HUDEP-2 (cell line): ENCODE measurements at regions not wholly inside any gene's neighbourhood (a gene's known extent, or its start where the extent isn't known, plus 50 kb on each side); places are given as distances from the start of the nearest gene placed in this dataset.
A peak's percentile ranks its signal among the peaks of the same experiment; 100 is the strongest.

Experiments used
- DNase-seq, 76 experiments: peaks; one replicate each; lab custom pipeline; 2025; ENCODE audit not compliant: unreplicated experiment in 76 of 76; lab: John Stamatoyannopoulos, UW

- DNase-seq, result no peak
Measured at GRCh38 chr4:110949542-110949941, 326.7 kb upstream of the PITX2 start.

GRCh38 chr4:110950731-110951130 lies 327.9 kb upstream of the PITX2 start:
- DNase-seq, result no peak

GRCh38 chr4:110953191-110953590 lies 330.3 kb upstream of the PITX2 start:
- no peak for DNase-seq

GRCh38 chr4:110953898-110954297 lies 331.0 kb upstream of the PITX2 start:
- no peak for DNase-seq

- no peak for DNase-seq
Measured at GRCh38 chr4:110955748-110956147, 332.9 kb upstream of the PITX2 start.

- DNase-seq, result peak in 1 of 76 experiments; percentile 5
Measured at GRCh38 chr4:110959041-110959643, 336.3 kb upstream of the PITX2 start.

- DNase-seq, result no peak
Measured at GRCh38 chr4:110961066-110961465, 338.2 kb upstream of the PITX2 start.

- no peak for DNase-seq
Measured at GRCh38 chr4:110962616-110963015, 339.7 kb upstream of the PITX2 start.

GRCh38 chr4:110963662-110964280 lies 340.9 kb upstream of the PITX2 start:
- no peak for DNase-seq

- DNase-seq, result no peak
Measured at GRCh38 chr4:110967936-110968335, 345.1 kb upstream of the PITX2 start.

GRCh38 chr4:110970642-110971041 lies 347.8 kb upstream of the PITX2 start:
- DNase-seq, result peak in 58 of 76 experiments; percentile 0 to 61 (median 18)

GRCh38 chr4:110975338-110975737 lies 352.5 kb upstream of the PITX2 start:
- no peak for DNase-seq

- DNase-seq, result no peak
Measured at GRCh38 chr4:110977554-110977953, 354.7 kb upstream of the PITX2 start.

- DNase-seq, result no peak
Measured at GRCh38 chr4:110978761-110979160, 355.9 kb upstream of the PITX2 start.

- no peak for DNase-seq
Measured at GRCh38 chr4:110982486-110982885, 359.6 kb upstream of the PITX2 start.

- no peak for DNase-seq
Measured at GRCh38 chr4:110988722-110989121, 365.8 kb upstream of the PITX2 start.

- no peak for DNase-seq
Measured at GRCh38 chr4:110989125-110989524, 366.2 kb upstream of the PITX2 start.

GRCh38 chr4:110994781-110995180 lies 371.9 kb upstream of the PITX2 start:
- no peak for DNase-seq

GRCh38 chr4:110998320-110998719 lies 375.4 kb upstream of the PITX2 start:
- DNase-seq, result no peak

GRCh38 chr4:111011458-111011857 lies 388.6 kb upstream of the PITX2 start:
- DNase-seq, result no peak

- no peak for DNase-seq
Measured at GRCh38 chr4:111013846-111014245, 391.0 kb upstream of the PITX2 start.

- no peak for DNase-seq
Measured at GRCh38 chr4:111014537-111014936, 391.7 kb upstream of the PITX2 start.

- DNase-seq, result no peak
Measured at GRCh38 chr4:111016416-111016815, 393.5 kb upstream of the PITX2 start.
